ENCODE measurements at regions not wholly inside any gene's neighbourhood (a gene's known extent, or its start where the extent isn't known, plus 50 kb on each side); places are given as distances from the start of the nearest gene placed in this dataset.

DNA sequence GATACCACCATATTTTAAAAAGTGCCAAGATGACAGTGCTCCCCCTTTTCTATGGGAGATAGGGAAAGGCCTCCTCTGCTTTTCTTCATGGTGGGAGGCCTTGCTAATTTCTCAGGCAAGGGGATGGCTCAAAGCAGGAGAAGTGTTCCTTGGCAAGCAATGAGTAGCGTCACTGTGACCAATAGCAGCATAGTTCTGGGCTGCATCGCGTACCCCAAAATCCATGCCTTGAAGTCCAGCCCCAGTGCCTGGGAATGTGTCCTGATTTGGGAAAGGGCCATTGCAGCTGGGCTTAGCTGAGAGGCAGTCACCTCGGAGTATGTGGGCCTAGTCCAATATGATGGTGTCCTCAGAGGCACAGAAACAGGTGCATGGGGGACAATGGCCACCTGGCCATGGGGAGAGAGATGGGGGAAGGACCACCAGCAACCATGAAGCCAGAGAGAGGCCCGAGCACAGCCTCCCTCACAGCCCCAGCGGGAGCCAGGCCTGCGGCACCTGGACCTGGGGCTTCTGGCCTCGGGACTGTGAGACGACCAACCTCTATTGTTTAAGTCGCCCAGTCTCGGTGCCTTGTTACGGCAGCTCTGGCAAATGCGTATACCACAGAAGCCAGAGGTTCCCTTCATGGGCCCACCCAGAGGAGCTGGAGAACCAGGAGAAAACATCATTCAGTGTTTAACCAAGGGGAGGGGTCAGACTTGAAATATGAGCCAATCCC lies 153.1 kb upstream of the RPS6KA2 start:
- no peaks in the 10 kb centered on the region for H3K9me3 ChIP-seq (ENCODE audit: control insufficient read depth, insufficient read depth, low read depth, low read length)
- no peaks in the 10 kb centered on the region for H3K4me1 ChIP-seq (ENCODE audit: control insufficient read depth, insufficient read depth, low read length)
- TF ChIP-seq ZNF132 (tag by site-specific recombination; IDR thresholded peaks at IDR 0.05; ENCODE audit: borderline replicate concordance) (no peak), ZNF391 (tag by site-specific recombination; IDR thresholded peaks at IDR 0.05; ENCODE audit: borderline replicate concordance, low read depth) (no peak), SETDB1 (IDR thresholded peaks at IDR 0.05; ENCODE audit: insufficient read length, low read length) (no peak), ZNF629 (tag by site-specific recombination; IDR thresholded peaks at IDR 0.05) (no peak), ZNF521 (tag by site-specific recombination; IDR thresholded peaks at IDR 0.05) (no peak), ZNF121 (tag by site-specific recombination; IDR thresholded peaks at IDR 0.05) (no peak), ZNF785 (tag by site-specific recombination; IDR thresholded peaks at IDR 0.05) (no peak), ZNF830 (tag by site-specific recombination; IDR thresholded peaks at IDR 0.05; ENCODE audit: low read depth) (no peak), ZNF501 (tag by site-specific recombination; IDR thresholded peaks at IDR 0.05) (no peak), ZNF600 (tag by site-specific recombination; IDR thresholded peaks at IDR 0.05) (no peak)
- TF ChIP-seq, protein P1, sequence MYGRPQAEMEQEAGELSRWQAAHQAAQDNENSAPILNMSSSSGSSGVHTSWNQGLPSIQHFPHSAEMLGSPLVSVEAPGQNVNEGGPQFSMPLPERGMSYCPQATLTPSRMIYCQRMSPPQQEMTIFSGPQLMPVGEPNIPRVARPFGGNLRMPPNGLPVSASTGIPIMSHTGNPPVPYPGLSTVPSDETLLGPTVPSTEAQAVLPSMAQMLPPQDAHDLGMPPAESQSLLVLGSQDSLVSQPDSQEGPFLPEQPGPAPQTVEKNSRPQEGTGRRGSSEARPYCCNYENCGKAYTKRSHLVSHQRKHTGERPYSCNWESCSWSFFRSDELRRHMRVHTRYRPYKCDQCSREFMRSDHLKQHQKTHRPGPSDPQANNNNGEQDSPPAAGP (tag by site-specific recombination; IDR thresholded peaks at IDR 0.05) = no peak
- TF ChIP-seq, protein P2, sequence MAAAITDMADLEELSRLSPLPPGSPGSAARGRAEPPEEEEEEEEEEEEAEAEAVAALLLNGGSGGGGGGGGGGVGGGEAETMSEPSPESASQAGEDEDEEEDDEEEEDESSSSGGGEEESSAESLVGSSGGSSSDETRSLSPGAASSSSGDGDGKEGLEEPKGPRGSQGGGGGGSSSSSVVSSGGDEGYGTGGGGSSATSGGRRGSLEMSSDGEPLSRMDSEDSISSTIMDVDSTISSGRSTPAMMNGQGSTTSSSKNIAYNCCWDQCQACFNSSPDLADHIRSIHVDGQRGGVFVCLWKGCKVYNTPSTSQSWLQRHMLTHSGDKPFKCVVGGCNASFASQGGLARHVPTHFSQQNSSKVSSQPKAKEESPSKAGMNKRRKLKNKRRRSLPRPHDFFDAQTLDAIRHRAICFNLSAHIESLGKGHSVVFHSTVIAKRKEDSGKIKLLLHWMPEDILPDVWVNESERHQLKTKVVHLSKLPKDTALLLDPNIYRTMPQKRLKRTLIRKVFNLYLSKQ (tag by site-specific recombination; IDR thresholded peaks at IDR 0.05; ENCODE audit: borderline replicate concordance) = no peak
- TF ChIP-seq, protein P3, sequence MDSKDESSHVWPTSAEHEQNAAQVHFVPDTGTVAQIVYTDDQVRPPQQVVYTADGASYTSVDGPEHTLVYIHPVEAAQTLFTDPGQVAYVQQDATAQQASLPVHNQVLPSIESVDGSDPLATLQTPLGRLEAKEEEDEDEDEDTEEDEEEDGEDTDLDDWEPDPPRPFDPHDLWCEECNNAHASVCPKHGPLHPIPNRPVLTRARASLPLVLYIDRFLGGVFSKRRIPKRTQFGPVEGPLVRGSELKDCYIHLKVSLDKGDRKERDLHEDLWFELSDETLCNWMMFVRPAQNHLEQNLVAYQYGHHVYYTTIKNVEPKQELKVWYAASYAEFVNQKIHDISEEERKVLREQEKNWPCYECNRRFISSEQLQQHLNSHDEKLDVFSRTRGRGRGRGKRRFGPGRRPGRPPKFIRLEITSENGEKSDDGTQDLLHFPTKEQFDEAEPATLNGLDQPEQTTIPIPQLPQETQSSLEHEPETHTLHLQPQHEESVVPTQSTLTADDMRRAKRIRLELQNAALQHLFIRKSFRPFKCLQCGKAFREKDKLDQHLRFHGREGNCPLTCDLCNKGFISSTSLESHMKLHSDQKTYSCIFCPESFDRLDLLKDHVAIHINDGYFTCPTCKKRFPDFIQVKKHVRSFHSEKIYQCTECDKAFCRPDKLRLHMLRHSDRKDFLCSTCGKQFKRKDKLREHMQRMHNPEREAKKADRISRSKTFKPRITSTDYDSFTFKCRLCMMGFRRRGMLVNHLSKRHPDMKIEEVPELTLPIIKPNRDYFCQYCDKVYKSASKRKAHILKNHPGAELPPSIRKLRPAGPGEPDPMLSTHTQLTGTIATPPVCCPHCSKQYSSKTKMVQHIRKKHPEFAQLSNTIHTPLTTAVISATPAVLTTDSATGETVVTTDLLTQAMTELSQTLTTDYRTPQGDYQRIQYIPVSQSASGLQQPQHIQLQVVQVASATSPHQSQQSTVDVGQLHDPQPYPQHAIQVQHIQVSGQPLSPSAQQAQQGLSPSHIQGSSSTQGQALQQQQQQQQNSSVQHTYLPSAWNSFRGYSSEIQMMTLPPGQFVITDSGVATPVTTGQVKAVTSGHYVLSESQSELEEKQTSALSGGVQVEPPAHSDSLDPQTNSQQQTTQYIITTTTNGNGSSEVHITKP (tag by site-specific recombination; IDR thresholded peaks at IDR 0.05) = no peak
- H3K27ac ChIP-seq (ENCODE audit: extremely low read depth, low read depth, low read length) = no peak overlapping the region
- H3K4me3 ChIP-seq (ENCODE audit: low read depth, low read length) = no peak overlapping the region
- ChIA-PET CTCF (interaction anchor here (1.6 kb wide), 1 partner anchor 362 kb away, joined by 4 read pairs; no protein-coding TSS in a partner anchor), POLR2A (no interaction called here)
- no peaks in the 10 kb centered on the region for H3K36me3 ChIP-seq (ENCODE audit: control insufficient read depth in 2 of 2, insufficient read depth in 1 of 2, low read length in 2 of 2)

DNA sequence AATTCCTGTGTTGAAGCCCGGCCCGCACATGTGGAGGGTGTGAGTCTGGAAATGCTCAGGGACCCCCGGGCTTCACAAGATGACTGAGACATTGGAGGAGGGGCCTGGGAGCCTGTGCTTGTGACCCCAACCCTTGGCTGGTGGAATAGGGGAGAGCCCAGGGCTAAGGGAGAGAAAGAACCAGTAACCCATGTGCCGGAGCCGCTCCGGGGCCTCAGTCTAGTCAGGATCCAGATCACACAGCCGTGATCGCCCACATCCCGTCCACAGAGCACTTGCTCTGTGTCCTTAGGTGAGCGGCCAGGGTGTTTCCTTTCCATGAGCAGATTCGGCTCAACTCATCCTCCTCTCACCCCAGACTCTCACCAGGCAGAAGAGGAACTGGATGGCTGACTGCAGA lies 152.3 kb upstream of the RPS6KA2 start:
- no peak for TF ChIP-seq SCRT1 (tag by site-specific recombination; IDR thresholded peaks at IDR 0.05; ENCODE audit: borderline replicate concordance)
- TF ChIP-seq, protein P3 (tag by site-specific recombination; IDR thresholded peaks at IDR 0.05) = no peak
- Histone ChIP-seq H3K4me3 (ENCODE audit: low read depth, low read length) (no peak overlapping the region), H3K4me1 (ENCODE audit: control insufficient read depth, insufficient read depth, low read length) (no peaks in the 10 kb centered on the region), H3K36me3 (ENCODE audit: control insufficient read depth in 2 of 2, insufficient read depth in 1 of 2, low read length in 2 of 2) (no peaks in the 10 kb centered on the region), H3K9me3 (ENCODE audit: control insufficient read depth, insufficient read depth, low read depth, low read length) (no peaks in the 10 kb centered on the region), H3K27ac (ENCODE audit: extremely low read depth, low read depth, low read length) (no peak overlapping the region)
- POLR2A ChIA-PET = no interaction called here
- CTCF ChIA-PET = interaction anchor here (1.0 to 1.3 kb wide), 2 partner anchors 9 to 344 kb away, joined by 3 read pairs; no protein-coding TSS in a partner anchor

Data from HEK293 (cell line).